Astrocyte (in vitro differentiated cells and primary cell): ENCODE measurements at regions not wholly inside any gene's neighbourhood (a gene's known extent, or its start where the extent isn't known, plus 50 kb on each side); places are given as distances from the start of the nearest gene placed in this dataset.

Experiments used
- EZH2 ChIP-seq: IDR thresholded peaks from 2 replicates; pipeline ENCODE4 v1.6.1; 2012; ENCODE audit warnings: mild to moderate bottlenecking, low read length, inconsistent platforms; ENCODE audit not compliant: insufficient read depth
- TF ChIP-seq, protein P1 (sequence below): IDR thresholded peaks from 2 replicates; pipeline ENCODE4 v1.5.1; 2011; ENCODE audit warnings: low read depth, mild to moderate bottlenecking, inconsistent platforms, low read length, moderate library complexity; ENCODE audit not compliant: insufficient read depth

DNA sequence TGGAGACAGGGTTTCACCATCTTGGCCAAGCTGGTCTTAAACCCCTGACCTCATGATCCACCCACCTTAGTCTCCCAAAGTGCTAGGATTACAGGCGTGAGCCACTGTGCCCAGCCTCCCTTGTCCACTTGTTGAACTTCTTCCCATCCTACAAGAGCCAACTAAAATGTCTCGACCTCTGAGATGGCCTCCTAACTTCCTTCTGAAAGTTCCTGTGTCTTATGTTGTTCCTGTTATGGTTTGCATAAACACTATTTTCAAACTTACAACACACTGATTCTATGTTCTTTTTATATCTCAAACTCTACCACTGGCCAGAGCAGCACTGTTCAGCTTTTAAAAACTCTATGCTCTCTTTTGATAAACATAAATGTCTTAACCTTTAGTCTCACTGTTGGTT, 63.3 kb upstream of the UGP2 start:
- TF ChIP-seq, protein P1, sequence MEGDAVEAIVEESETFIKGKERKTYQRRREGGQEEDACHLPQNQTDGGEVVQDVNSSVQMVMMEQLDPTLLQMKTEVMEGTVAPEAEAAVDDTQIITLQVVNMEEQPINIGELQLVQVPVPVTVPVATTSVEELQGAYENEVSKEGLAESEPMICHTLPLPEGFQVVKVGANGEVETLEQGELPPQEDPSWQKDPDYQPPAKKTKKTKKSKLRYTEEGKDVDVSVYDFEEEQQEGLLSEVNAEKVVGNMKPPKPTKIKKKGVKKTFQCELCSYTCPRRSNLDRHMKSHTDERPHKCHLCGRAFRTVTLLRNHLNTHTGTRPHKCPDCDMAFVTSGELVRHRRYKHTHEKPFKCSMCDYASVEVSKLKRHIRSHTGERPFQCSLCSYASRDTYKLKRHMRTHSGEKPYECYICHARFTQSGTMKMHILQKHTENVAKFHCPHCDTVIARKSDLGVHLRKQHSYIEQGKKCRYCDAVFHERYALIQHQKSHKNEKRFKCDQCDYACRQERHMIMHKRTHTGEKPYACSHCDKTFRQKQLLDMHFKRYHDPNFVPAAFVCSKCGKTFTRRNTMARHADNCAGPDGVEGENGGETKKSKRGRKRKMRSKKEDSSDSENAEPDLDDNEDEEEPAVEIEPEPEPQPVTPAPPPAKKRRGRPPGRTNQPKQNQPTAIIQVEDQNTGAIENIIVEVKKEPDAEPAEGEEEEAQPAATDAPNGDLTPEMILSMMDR, result no peak
- no peak for TF ChIP-seq EZH2
